DMS 273 (cell line): ENCODE measurements at regions not wholly inside any gene's neighbourhood (a gene's known extent, or its start where the extent isn't known, plus 50 kb on each side); places are given as distances from the start of the nearest gene placed in this dataset.

Experiments used
- DNase-seq: peaks from one replicate; lab custom pipeline; 2025; ENCODE audit not compliant: unreplicated experiment; lab: John Stamatoyannopoulos, UW

DNA sequence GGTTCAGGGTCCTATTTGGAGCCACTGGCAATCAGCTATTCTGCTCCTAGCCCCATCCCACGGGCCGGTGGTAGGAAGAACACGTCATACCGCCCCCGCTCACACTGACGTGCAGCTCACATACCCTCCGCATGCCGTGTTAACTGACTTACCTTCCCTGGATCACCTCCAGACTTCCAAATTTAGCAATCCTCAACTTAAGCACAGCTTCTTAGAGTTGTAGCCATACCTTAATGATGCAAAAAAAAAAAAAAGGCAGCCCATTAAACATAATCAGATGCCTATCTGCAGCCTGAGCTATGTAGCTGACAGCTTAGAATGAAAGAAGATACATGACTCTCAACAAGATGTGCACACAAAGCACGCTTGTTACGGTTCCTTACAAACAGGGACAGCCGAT is 93.0 kb downstream of the IRX2 start:
- no peak for DNase-seq

DNA sequence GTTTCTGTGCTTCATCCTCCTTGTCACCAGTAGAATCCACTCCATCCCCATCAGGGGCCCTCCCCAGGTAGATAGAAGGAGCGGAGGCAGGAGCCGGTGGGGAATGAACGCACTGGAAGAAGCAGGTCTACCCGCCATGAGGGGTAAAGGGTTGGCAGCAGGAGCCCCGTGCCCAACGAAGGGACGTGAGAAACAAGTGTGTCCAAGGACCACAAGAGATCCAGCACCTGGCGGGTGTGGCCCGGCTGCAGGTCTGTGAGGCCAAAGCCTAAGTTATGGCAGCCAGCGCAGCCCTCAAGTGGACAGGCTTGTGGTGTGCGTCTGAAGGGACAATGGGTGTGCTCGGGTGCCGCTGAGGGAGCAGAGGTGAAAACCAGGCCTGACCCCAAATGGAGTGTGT is 94.3 kb downstream of the IRX2 start:
- DNase-seq = no peak

- no peak for DNase-seq
Observed at GRCh38 chr5:2656206-2656605, 95.3 kb downstream of the IRX2 start.

DNA sequence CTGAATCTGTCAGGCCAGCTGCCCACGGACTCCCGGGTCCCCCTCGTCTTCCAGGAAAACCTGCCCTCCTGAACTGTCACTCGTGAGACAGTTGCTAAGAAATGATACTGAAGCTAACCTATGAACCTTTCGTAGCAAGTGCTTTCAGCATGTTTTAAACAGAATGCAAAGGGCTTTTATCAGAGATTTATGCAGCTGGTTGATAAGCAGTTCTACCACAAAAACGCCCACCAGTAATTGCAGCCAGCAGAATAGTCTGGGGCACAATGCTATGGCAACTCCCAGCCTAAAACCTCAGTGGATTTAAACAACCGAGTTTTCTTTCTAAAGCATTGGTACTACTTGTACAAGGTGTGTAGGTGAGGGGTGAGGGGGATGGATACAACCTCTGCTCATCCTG is 97.5 kb downstream of the IRX2 start:
- DNase-seq = no peak

- DNase-seq = no peak
Observed at GRCh38 chr5:2651116-2651515, 100.4 kb downstream of the IRX2 start.

GRCh38 chr5:2642684-2643345 is 108.7 kb downstream of the IRX2 start:
- DNase-seq = no peak

DNA sequence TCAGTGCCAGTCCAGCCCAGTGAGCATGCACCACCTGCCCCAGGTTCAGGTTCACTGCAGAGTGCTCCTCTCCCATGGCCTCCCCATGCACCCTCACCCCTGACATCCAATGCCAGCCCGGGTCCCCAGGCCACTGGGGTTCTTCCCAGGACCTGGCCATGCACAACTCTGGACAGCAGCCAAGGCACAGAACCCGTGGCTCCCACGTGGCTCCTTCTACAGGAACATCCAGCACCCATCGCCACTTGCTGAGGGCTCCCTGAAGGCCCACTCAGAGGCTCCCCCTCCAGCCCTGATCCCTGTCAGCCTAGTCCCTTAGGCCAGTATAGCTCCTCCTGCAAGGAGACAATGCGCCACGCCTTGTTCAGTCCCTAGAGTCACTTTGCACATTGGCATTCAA is 110.8 kb downstream of the IRX2 start:
- DNase-seq = no peak

DNA sequence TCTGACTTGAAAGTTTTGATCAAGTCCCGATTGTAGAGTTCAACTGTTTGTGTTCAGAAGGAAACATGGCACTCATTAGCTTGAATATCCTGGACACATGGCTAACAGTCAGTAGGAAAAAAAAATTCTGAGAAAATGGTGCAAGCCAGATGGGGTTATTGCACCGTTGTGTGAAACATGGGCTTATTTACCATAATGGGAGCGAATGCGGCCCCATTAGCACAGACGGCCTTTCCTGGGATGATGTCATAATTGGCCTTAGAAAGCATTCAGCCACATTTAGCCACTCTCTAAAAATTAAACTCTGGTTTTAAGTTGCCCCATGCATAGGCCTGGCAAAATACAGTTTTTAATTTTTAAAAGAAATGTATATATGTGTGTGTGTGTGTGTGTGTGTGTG is 112.1 kb downstream of the IRX2 start:
- DNase-seq = no peak

DNA sequence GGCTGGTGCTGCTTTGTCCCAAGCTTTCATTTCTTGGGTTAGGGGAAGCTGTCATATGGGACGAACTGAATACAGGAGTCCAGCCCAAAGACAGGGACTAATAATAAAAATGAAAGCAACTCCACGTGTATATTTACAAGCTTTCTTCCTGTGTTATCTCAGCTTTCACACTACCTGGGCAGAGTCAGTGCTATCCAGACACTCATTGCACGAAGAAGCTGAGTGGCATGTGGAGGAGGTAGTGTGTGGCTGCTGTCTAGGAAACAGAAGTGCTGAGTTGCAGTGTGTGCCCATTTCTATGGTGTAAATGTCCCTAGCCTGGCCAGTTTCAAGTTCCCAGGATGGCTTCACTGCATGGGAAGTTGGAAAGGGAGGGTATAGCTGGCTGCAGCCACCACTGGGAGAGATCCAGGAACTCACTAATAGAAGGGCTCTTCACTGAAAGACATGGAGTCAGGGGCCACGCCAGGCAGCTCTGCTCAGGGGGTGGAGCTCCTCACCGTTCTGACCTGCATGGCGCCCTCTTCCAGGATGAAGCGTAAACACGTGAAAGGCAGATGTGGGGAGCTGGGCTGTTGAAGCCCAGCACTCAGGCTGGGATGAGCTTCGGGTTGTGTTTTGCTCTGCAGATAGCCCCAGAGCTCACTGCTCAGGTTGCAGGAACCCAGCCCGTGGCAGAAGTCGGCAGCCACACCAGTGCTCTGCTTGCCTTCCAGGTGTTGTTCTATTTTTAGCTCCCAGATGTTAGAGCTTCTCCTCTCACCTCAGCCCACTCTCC is 116.9 kb downstream of the IRX2 start:
- no peak for DNase-seq

GRCh38 chr5:2633992-2634391 is 117.5 kb downstream of the IRX2 start:
- DNase-seq = no peak

DNA sequence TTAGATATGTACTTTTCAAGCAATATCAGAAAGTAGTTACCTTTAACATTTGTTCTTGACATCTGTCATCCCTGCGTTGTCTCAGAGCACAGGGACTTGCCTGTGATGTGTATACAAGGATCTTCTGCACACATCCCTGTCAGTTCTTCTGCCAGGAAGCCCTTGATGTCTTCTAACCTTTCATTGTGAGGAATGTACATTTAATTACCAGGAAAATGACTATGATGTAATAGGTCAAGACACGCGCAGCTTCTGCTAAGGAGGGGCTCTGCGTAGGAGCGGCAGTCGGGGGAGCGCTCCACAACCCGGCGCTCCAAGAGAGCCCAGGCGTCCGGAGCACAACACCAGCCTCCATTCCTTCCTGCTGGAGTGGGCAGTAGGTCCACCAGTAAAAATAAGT is 119.7 kb downstream of the IRX2 start:
- no peak for DNase-seq

DNA sequence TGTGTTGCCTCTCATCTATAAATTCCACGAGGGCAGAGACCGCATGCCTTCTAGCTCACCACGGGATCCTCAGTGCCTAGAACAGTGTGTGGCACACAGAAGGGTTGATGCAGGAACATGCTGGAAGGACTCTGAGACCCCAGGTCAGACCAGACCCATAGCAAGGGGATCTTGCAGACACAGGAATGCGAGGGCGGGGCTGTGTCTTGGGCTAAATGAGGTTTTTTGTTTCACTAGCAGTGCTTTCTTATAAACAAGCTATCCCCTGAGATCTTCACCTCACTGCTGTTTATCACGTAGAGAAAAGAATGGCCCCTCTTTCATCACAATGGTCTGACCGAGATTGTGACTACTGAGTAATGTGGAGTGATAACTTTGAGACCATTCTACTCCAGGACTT is 122.4 kb downstream of the IRX2 start:
- no peak for DNase-seq

DNA sequence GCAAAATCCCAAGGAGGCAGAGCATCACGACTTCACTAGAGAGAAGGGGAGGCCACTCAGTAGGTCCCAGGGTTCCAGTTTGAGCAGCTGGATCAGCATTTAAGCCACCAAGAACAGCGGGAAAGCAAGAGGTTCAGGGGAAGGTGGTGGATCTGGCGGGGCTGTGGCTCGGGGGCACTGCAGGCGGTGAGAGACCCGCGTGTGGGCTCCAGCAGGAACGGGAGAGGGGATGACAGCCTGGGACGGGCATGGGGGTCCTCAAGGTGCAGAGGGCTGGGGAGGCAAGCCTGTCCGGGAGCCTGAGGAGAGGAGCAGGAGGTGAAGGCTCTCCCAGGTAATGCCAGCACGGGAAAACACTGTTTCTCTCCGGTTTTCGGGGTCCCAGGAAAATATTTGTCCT is 123.6 kb downstream of the IRX2 start:
- DNase-seq = no peak

- no peak for DNase-seq
Observed at GRCh38 chr5:2626572-2626971, 124.9 kb downstream of the IRX2 start.

DNA sequence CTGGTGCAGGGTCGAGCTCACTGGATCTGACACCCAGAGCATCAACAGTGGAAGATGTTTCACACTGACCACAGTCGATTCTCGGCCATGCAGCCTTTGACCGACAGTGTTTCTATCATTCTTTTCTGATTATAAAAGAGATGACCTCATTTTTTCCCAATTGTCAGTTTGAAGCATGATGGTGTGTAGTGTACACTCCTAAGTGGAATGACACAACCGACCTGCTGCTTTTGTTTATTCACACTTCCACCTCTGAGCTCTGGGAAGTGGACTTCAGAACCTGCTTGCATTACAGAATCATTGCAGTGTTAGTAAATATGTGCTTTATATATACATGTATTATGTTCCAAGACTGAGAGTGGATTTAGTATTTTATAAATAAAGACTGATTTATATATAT is 128.6 kb downstream of the IRX2 start:
- no peak for DNase-seq

DNA sequence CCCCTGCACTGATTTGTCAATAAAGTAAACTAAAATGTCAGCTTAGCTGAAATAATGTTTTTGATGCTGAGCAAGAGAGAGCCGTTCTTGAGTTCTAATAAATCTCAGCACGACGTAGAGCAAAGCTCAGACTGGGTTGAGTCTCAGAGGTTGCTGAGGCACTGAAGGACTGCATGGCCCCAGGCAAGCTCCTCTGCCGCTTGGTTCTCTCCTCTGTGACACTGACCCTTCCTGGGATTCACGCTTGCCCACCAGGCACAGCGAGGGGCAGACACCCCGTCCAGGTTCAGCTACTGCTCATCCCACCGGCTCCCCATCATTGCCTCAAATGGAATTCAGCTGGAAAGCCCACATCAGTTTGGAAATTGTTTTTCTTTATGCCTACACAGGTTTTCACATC is 129.8 kb downstream of the IRX2 start:
- DNase-seq = no peak

- DNase-seq = no peak
Observed at GRCh38 chr5:2619216-2619615, 132.3 kb downstream of the IRX2 start.

GRCh38 chr5:2617461-2617860 is 134.0 kb downstream of the IRX2 start:
- DNase-seq = no peak

DNA sequence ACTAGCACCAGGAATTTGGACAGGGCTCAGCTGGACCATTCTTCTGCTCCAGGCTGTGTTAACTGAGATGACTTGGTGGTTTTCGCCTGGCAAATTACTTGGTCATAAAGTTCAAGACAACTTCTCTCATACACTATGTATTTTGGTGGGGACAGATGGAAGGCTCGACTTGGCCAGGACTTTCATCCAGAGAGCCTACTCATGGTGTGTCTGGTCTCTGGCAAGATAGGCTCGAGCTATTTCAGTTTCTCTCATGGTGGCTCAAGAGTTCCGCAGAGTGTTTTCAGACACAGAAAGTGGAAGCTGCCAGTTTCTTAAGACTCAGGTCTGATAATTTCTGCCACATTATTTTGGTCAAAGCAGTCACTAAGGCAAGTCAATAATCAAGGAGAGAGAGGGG is 135.6 kb downstream of the IRX2 start:
- DNase-seq = no peak

DNA sequence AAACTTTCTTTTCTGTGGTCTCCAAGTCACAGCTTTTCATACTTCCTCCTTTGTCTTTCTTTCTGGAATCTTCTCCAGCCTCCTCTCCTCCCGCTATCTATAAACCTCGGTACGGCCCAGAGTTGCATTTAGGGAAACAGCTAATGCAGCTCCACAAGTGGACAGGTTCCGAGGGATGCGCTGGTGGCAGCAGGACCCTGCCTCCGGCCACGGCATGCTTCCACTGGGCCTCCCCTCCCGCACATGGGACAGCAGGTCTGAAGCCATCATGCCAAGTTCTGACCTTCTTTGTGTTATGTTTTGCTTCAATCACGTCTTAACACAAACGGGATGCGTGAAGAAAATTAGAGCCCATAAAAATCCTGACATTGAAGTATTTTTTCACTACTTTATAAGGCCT is 136.9 kb downstream of the IRX2 start:
- DNase-seq = no peak

DNA sequence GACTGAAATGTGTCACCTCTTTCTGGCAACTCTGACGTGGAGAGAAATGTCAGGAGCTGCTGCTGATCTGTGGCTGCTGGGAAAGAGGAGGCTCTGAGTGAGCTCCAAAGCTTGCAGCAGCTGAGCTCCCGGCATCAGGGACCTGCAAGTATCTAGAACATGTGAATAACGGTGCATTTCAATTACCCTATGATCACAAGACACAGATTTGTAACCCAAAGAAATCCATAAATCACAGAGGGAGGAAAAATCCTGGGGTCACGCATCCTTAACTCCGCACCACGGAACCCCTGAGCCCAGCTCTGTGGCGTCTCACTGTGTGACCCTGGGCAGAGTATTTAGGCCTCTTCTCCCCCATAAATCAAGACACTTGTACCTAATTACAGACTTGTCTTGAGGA is 139.8 kb downstream of the IRX2 start:
- DNase-seq = no peak

DNA sequence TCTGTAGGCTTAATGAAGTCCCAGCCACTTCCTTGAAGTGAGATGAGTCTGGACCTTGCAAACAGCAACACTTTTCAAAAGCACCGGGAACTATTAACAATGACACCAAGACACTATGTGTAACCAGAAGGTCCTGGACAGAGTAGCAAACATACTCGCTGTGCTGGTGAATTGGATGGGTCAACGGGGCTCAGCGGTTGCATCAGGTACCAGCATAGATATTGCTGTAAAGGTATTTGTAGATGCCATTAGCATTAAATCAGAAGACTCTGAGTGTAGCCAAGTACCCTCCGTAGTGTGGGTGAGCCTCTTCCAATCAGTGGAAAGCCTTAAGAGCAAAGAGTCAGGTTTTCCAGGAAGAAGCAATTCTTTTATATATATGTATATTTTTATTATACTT is 140.5 kb downstream of the IRX2 start:
- no peak for DNase-seq

DNA sequence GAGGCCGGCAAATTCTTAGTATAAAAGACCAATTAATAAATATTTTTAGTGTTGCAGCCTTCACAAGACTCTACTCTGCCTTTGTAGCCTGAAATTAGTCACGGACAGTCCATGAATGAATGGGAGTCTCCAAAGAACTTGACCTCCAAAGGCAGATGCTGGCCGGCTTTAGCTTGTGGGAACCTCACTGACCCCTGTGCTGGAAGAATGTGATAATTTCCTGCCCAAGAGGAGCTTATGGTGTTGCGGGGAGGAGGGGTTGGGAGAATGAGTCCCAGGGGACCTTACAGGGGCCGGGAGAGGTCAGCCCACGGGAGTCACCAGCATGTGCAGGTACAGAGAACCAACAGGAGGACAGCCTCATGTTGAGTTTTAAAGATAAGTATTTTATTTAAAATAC is 143.1 kb downstream of the IRX2 start:
- DNase-seq = no peak
